Stimulated activated CD4-positive, alpha-beta T cell treated with anti-CD3 and anti-CD28 coated beads, TNF-alpha, amount 100 ng/mL, for 48 hours (primary cell): ENCODE measurements at regions not wholly inside any gene's neighbourhood (a gene's known extent, or its start where the extent isn't known, plus 50 kb on each side); places are given as distances from the start of the nearest gene placed in this dataset.

Experiments used
- DNase-seq, 3 donors: peaks; one replicate each; pipeline ENCODE4 v3.0.0-alpha.2; 2020; ENCODE audit warnings: low read depth in 3 of 3

DNA sequence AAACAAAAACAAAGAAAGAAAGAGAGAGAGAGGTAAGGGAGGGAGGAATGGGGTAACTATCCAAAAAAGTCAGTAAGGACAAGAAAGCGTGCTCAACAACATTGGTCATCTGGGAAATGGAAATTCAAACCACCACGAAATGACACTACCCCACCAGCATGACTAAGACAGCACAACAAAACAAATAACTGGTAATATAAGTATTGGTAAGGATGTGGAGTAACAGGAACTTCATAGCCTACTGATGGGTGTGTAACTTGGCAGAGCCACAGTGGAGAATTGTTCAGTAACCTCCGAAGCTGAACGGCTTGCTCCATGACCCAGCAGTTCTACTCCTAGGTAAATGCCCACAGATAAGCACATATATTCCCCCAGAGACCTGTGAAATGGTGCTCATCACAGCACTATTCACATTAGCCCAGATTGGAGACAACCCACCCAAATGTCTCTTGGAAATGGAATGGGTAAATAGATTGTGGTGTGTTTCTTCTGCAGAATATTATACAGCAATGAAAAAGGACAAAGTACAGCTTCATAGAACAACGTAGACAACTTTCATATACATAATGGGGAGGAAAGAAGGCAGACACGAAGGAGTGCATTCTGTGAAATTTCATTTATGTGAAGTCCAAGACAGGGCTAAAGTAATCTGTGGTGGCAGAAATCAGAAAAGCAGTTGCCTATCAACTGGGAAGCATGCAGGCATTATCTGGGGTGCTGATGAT lies 95.5 kb upstream of the ATP6AP2 start:
- DNase-seq, result no peak

DNA sequence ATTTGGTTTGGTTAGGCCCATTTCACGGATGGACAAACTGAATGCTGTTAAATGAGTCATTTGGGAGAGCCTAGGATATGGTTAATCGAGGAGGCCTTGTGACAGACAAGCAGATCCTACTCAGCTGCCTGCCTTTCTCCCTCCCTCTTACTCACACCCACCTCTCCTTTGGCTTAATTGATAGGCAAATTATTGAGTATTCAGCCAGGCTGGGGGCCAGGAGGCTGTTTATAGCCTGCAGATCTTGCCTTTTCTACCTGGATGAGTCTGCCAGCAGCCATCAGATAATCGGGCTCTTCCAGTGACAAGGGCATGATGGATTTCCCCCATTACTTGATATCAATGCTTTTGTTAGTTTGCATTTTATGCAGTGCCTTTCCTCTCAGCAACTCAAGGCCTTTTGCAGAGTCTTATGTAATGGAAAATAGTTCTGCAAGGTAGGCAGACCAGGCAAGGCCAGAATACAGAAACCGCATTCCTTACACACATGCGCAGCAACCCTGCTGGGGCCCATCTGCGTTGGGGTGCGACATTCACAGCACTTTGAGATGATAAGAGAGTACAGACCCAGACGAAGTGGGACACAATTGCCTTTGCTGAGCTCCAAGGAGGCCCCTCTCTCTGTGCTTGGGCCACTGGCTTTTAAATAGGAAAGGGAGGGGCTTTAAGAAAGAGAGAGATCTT lies 96.2 kb upstream of the ATP6AP2 start:
- no peak for DNase-seq

DNA sequence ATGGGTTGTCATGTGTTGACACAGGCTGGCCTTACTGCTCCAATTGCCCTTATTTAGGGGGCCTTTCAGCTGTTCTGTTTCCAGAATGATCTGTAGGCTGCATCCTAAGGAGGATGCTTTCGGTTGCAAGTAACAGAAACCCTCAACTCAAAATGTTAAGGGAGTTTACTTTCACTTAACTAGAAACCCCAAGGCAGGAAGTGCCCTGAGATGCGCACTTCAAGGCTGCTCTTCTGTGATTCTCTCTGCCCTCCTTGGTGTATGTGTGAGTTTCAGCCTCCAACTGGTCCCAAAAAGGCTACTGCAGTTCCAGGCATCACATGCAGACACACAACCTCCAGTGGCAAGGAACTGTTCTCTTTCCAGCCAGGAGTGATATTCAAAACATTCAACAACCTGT lies 97.3 kb upstream of the ATP6AP2 start:
- DNase-seq, result no peak

DNA sequence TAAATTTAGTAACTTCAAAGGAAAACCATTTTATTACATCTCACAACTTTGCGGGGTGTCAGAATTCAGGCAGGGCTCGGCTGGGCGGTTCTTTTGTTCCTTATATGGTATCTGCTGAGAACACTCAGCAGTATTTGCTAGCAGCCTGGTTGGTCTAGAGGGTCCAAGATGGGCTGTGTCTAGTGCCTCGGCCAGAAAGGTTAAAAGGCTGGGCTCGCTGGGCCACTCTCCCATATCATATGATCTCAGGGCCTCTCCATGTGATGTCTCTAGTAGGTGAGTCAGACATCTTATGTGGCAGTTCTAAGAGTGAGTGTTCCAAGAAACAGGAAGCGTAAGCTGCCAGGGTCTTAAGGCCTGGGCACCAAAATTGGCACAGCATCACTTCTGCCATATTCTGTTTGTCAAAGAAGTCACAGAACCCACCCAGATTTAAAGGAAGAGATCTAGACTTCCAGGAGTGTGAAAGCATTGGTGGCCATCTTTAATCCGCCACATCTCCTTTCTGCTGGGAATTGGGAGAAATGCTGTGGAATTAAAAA lies 100.9 kb upstream of the ATP6AP2 start:
- DNase-seq, result no peak

DNA sequence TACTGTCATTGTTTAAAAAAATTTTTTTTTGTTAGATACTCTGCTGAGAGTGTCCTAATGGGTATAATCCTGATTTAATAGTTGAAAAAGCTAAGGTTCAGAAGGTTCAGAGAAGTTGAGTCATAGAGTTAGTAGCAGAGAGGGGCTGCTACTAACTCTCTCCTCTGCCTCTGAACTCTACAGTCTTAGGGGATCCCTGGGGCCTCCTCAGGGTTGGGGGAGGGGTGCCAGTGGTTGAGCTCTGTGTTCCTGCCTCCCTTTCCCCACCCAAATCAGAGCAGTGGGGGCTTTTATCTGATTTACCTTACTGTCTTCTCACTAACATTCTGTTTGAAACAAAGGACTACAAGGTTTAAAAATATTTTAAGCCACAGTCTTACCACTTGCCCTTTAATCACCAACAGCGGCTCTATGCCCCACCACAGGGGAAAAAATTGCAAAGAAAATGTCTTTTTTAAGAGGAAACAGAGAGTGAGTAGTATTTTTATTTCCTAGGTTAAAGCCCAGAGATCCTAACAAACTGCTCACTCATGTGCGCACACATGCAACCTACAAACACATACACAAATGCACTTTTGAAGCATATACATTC lies 102.2 kb upstream of the ATP6AP2 start:
- DNase-seq, result no peak

DNA sequence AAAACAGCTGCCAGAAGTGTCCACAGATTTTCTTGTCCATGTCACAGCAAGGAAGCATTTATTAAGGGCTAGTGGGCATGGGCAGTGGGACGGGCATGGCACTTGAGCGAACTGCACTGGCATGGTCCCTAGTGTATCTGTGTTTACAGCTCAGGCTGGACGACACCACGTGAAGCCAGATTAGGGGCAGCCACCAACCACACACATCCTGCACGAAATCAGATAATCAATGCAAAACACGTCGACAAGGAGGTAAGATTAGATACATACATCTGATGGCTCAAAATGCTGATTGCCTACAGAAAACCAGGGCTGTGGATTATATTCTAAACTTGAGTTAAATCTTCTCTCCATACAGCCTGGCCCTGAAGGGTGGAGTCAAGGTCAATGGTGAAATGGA lies 103.8 kb upstream of the ATP6AP2 start:
- DNase-seq, result no peak

DNA sequence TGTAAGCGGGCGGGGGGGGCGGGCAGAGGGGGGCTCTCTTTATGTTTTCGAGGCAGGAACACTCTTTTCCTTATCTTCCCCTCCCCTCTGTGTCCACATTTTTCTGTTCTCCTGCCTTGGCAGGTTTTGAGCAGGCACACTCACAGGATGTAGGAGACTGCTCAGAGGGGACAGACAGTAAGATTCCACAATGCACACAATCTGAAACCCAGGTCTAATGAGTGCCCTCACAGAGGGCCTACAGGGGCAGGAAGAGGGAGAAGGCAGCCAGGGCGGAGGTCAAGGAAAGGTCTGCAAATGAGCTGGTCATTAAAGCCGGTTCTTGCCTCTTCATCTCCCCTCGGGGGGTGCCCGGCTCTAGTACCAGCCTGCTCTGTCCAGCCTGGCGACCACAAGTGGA lies 106.1 kb upstream of the ATP6AP2 start:
- DNase-seq, result no peak

DNA sequence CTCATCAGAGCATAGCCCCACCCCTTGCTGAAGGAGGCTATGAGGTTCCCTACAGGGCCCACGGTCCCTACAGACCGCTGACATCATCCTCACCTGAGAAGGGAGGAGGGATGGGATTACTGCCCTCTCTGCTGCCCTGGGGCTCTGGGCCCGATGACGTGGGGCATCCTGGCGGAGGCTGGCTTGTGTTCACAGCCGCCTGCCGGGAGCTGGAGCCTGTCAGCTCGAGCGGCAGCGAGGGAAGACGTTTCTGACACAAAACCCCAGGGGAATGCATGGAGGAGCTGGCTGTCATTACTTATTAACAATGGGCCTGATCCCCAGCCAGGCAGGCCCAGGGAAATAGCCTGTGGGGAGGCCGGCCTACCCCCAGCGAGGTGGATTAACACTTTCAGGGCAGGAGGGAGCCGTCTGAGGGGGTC lies 106.6 kb upstream of the ATP6AP2 start:
- DNase-seq, result no peak

DNA sequence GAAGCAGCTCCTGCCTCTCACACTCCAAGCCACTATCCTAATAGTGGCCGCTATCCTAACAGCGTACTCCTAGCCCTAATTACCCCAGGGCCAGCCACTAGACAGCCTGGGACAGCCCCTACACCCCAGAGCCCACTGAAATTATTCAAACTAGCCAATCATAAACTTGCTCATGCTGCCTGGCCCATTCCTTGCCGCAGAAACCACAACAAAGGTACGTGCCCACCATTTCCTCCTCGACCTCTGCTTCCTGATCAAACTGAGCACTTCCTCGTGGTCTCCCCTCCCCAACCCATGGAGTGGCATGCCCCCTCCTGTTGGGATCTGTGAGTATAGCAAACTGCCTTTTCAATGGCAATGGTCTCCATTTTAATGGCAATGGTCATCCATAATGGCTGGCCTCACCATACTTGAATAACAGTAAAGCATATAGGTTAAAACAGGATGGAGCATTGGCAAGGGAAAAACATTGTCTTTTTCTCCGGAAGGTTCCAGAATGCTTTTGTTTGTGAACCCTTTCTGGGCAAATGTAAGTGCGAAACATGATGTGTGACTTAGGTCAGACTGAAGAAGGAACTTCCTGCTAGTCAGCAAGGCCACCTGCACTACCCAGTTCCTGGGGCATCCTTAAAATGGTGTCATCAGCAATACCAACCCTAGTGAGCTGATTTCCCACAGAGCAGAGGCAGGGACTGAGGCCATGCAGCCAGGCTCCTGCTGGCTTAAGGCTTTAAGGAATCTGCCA lies 107.1 kb upstream of the ATP6AP2 start:
- DNase-seq, result no peak

DNA sequence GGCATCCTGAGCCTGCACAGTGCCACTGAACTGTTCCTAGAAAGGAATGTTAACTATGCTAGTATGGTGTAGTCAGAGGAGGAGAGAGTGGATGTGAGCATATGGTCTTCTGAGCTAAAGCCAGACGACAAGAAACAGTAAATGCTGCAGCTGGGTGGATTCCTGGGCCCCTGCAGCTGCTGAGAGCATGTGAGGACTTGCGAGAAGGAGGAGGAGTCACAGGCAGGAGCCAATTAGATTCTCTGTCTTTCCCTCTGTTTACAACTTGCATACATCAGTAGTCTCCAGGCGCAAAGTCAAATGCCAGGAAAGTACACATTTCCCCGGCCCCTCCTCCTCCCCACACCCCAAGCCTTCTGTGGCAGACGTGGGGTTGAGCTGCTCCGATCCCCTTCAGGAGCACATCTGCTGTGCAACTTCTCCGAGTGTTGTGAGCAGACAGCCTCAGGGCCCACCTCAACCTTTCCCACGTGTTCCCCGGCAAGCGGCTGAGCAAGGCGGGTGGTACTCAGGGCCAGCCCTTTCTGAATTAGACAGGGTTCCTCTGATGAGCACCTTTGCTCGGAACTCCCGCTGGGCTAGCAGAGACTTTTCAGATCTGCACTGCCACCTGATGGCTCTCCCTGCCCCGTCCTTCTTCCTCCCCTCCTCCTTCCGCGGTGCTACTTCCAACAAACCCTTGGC lies 108.7 kb upstream of the ATP6AP2 start:
- DNase-seq, result peak in 1 of 3 donors; percentile 2

DNA sequence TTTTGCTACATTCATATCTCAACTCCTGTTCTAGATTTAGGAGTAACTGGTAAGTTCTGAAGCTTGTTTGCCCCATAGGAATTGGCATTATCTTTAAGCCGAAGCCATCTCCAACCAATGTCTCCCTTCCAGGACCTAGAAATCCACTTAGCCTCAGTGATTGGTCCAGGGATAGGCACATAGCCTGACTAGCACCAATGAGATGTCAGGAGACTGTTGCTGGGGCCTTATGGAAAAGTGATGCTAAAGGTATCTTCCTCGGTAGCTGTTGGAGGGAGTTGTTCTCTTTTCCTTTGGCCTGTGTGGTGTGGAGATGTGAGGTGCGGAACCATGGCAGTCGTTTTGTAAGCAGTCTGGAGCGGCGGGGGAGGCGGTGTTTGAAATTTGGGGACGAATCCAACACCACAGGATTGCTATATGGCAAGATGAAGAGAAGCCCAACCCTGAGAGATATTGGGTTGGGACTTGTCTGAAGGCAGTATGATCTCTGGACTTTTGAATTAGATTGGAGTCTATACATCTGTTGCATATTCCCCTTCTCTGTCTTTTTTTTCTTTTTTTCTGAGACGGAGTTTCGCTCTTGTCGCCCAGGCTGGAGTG lies 109.8 kb upstream of the ATP6AP2 start:
- DNase-seq, result no peak

DNA sequence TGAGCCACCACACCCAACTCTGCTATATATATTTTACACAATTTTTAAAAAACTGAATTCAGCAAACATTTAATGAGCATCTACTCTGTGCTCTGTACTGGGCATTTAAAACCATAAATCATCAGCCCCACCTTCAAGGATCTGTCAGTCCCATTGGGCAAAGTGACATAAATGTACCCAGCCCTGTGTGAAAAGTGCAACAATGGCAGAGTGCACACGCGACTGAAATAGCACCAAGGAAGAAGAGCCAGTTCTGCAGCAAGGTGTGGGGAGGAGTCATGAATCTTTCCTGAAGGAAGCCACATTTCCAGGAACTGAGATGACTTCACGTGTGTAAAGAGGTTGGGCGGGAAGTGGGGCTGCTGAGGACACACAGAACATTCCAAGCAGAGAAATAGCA lies 111.5 kb upstream of the ATP6AP2 start:
- no peak for DNase-seq

DNA sequence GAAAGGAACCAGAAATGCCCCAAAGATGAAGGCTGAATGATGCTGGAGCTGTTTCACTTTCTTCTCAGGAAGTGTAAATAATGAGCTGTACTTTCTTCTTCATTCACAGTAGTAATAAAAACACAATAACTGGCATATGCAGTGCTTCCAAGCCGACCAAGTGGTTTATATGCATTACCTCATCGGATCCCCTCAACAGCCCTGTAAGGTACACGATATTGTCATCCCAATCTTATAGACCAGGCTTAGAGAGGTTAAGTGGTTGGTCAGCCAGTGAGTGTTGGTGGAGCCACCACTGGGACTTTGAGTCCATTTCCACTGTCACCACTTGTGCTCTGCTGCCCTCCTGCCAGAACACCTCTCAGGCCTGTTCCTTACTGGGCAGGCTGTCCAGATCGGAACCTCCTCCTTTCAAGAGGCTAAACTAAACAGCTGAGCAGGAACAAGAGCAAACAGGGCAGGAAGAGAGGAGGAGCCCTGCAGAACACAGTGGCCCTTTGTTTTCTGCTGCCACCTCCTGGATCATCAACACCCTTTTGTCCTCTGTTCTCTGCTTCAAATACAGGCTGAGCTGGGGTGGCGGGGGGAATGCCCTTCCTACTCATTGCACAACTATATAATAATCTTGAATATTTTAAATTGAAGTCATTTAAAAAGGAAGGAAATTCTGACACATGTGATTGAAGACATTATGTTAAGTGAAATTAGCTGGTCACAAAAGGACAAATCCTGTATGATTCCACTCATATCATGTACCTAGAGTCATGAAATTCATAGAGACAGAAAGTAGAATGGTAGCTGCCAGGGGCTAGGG lies 112.5 kb upstream of the ATP6AP2 start:
- peak in 2 of 3 donors; percentile 1 to 19 for DNase-seq

DNA sequence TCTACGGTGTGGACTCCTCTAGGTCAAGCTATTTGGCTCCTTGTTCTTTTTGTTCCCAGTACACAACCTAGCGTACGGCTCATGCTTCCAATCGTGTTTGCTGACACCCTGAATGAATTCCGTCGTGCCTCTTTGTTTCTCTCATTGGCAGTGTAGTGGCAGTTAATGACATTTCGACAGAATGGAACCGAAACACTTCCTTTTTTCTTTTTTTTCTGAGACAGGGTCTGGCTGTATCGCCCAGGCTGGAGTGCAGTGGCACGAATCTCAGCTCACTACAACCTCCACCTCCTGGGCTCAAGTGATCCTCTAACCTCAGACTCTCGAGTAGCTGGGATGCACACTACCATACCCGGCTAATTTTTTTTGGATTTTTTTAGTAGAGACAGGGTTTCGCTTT lies 113.3 kb upstream of the ATP6AP2 start:
- no peak for DNase-seq

DNA sequence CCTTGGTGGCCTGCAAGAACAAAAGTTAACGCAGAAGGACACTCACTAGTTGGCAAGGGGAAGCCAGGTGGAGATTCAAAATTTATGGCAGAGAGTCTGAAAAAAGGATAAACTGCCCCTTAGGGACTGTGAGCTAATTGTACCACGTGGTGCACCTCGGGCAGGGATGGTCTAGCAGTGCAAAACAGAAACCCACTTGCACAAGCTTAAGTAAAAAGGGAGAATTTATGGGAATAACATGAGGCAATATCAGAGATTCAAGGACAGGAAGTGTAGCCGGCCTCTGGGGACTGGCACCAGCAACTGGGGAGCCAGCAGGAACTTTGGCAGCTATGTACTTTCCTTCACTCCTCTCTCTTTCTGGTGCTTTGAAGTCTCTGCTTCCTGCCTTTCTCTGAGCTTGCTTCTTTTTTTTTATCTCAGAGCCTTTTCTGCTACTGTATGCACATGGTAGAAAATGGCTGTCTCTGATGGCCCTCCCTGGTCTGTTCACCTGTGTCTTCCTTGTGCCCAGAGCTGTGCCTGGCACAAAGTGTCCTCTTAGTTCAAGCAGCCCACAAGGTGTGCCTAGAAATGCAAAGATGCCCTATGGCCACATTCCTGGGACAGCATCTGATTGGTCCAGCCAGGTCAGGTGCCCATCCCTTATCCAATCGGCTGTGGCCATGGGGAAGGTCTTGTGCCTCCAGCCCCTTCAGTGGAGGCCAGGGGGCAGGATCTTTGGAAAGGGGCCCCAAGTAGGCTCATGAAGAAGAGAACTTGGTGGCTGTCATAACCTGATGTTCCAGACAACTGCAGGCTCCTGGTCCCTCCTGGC lies 114.8 kb upstream of the ATP6AP2 start:
- DNase-seq, result no peak

DNA sequence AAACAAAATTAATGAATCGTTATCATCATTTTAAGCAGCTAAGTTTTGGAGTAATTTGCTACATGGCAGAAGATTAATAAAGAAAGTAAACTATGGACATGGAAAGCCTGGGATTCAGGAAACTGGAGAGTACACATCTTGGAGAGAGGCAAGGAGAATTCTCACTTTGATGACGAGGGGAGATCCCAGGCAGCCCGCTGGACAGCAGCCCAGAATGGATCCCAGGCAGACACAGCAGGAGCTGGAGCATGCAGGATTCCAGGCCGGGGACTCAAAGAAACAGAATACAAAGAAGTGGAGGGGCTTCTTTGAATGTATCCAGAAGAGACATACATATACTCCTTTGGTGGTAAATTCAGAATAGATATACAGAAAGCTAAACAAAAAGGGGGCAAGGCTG lies 118.0 kb upstream of the ATP6AP2 start:
- no peak for DNase-seq

DNA sequence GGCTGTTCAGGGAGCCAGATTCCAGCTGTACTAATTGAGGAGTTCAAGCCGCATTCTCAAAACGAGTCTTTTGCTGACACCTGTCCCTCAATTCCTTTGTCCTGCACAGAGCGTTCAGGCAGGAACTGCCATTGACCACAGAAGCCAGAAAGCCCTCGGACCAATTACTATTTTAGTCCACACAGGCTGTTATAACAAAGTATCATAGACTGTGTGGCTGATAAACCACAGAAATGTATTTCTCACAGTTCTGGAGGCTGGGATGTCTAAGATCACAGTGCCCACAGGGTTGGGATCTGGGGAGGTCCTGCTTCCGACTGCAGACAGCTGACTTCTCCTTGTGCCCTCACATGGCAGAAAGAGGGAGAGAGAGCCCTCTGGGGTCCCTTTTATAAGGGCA lies 119.8 kb upstream of the ATP6AP2 start:
- DNase-seq, result no peak

DNA sequence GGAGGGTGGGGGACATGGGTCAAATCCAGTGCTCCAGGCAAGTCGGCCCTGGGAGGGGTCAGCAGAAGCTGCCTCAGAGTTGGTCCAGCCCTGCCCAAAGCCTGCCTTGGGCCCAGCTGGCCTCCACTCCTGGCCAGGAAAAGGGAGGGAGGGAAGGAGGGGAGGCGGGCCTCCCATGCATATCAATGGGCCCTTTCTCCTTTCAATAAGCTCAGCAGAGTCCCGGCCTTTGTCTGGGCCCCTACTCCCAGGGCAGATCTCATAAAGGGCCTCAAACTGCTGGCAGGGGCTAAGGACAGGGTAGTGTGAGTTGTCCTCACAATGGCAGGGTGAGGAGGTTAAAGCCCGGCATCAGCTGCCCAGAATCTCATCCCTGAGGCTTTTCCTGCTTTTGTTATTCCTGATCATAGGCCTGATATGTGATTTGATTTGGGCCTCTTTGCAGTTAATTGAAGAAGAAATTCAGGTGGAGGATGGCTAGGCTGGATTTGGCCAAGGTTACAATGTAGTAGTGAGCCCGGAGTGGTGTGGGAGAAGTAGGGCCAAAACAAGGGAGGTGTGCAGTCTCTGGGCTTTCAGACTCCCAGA lies 121.1 kb upstream of the ATP6AP2 start:
- no peak for DNase-seq

DNA sequence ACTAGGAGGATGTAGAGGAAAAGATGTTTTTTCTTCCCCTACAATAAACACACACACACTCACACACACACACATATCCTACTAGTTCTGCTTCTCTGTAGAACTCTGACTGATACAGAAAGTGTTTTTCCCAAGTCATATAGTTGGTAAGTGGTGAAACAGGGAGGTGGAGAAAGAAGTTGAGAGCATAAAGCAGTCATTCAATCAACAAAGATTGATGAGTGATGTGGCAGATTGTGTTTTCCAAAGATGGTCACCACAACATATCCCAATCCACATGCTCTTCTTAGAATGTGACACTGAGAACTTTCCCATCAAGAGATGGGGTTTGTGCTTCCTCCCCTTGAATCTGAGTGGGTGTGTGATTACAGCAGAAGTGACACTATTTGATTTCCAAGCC lies 123.4 kb upstream of the ATP6AP2 start:
- DNase-seq, result no peak
